ENCODE measurements at regions not wholly inside any gene's neighbourhood (a gene's known extent, or its start where the extent isn't known, plus 50 kb on each side); places are given as distances from the start of the nearest gene placed in this dataset.

- TF ChIP-seq TEAD4 (IDR thresholded peaks at IDR 0.05; ENCODE audit: low read depth, low read length) (no peak), CTCF (IDR thresholded peaks at IDR 0.05; ENCODE audit: control extremely low read depth in 1 of 3, insufficient read depth in 1 of 3, low read depth in 1 of 3, low read length in 3 of 3) (no peak), RBBP5 (IDR thresholded peaks at IDR 0.05; ENCODE audit: borderline replicate concordance, low read depth, low read length) (no peak), RFX5 (IDR thresholded peaks at IDR 0.05; ENCODE audit: borderline replicate concordance, low read depth, low read length) (no peak), BACH1 (IDR thresholded peaks at IDR 0.05; ENCODE audit: low read length) (no peak), HDAC6 (IDR thresholded peaks at IDR 0.05; ENCODE audit: low read depth, low read length) (no peak)
Measured at GRCh38 chr4:104795264-104795939, 300.7 kb upstream of the CXXC4 start (continued).

All from H1 (cell line).